ENCODE measurements at regions not wholly inside any gene's neighbourhood (a gene's known extent, or its start where the extent isn't known, plus 50 kb on each side); places are given as distances from the start of the nearest gene placed in this dataset.

DNA sequence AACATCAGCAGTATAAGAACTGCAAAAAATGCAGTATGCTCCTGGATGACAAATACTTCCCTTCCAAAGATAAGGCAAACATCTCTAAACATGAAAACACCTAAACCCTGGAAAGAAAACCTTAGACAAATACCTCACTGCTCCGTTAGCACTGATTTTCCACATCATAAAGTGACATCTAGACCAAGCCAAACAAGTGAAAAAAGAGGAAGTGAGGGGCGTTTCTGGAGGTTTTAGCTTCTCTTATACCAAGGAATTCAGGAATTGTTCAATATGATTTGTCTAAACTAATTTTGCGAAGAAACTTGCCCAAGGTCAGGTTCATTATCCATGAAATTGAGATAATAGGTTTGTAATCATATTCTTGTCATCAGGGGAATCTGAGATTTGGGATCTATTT is 279.7 kb downstream of the ADRA2A start:
- no peak for DNase-seq

DNA sequence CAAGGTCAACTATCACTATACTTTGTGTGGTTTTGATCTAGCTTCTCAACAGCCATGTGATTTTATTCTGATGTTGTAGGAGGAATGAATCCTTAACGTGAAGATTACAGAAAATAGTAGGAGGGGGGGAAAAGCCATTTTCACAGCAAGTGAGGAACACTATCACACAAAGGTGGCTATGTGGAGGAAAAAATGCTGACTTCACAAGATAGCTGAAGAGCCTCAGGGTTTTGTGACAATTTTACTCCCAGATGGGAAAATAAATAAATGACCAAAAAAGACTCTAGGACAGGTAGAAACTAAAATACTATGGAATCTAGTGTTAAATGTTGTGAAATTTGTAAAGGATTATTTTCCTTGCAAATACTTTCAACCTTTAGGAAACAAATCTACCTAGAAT is 281.0 kb downstream of the ADRA2A start:
- DNase-seq = no peak

DNA sequence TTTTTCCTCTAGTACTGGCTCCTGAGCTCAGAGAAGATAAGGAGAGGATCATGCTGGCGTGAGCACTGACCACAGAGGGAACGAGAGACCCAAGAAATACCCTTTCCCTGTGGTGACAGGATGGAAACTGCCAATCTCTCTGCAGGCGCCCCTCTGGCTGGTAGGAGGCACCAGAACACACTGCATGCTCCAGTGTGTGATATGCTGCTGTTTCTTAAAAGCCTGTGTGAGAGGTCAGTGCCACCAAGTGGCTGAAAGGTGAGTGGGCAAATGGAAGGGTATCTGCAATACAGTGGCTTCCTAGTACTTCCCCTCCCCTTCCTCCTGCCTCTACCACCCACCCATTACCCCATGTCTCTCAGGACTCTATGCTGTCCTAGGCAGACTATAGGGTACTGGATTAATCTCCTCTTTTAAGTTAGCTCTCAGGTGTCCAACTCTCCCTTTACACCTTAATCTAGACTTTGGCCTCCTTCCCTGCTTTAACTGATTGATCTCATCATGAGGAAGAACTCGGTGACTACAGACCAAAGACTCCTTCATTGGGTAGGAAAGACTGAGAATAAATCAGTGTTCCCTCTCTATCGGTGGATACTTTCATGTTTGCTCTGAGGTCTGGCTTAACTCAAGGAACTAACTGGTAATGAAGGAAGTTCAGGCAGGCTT is 283.6 kb downstream of the ADRA2A start:
- DNase-seq = no peak

- no peak for DNase-seq
Observed at GRCh38 chr10:111367531-111367930, 290.7 kb downstream of the ADRA2A start.

- no peak for DNase-seq
Observed at GRCh38 chr10:111370101-111370500, 293.3 kb downstream of the ADRA2A start.

DNA sequence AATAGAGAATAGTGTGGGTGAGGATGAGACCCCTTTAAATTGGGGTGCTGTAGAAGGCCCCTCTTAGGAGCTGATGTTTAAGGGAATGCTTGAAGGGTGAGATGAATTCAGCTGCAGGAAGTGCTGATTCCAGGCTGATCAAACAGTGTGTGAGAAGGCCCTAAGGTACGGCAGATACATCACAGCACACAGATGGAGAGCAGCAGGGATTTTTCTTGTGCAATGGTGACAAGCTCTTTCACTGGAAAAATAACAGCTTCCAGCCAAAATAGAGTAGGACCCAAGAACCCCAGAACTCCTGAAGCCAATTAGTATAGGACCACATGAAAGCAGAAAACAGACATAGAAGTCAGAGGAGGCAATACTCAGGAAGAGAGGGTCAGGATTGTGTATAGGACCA is 296.9 kb downstream of the ADRA2A start:
- DNase-seq = no peak

DNA sequence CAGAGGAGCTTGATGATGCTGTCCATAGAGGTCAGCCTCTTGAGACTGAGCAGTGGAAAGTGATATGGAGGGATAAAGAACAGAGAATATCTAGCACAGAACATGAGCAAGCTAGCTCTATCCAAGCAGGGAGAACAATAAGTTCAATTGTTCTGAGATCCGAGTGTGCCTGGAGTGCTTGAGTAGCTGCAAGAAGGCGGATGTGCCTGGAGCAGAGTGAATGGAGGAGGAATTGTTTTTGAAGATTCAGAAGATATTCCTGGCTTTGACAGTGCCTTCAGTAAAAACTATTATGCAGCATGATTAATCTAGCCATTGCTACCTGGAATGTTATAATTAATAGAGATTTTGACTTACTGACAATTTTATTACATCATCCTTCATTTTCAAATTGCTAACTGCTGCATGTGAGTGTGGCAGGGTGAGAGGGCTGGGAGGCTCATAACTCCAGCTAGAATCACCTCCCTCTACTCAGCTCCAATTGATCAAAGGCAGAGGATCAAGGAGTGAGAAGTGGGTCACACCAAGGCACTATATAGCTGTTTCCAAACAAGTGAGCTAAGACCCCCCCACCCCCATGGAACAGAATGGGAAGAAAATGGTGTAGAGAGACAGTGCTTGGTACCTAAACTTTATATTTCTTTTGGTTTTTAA is 302.8 kb downstream of the ADRA2A start:
- no peak for DNase-seq

- no peak for DNase-seq
Observed at GRCh38 chr10:111384556-111384955, 307.7 kb downstream of the ADRA2A start.

DNA sequence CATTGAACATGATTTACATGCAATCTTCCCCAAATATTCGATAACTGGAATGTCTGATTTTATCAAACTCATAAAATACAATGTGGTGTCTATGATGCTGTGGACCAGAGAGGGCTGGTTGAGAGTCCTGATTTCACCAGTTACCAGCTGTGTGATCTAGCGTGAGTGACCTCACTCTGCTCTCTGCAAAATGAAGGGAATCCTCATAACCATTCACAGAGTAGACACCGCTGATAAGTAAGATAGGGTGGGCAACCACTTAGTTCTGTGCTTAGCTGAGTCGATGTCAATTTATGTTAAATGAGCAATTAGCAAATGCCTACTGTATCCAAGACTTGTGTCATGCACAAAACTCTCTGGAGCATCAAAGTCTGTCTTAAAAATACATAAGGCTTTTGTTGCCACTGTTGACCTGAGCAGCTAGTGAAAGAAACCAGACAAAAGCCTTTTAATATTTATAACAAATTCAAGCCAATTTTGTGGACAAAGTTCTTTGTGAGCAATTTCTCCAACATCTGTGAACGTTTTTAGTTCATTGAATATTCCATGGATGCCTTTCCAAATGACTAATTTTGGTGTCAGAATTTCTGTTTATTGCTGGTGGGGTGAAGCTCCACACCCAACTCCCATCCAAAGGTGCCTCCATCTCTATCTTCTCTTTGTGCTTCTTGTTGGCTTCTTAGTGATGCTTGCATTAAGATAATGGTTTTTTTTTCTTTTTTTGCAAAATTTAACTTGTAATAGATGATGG is 314.2 kb downstream of the ADRA2A start:
- DNase-seq = no peak

GRCh38 chr10:111392159-111392558 is 315.3 kb downstream of the ADRA2A start:
- DNase-seq = no peak

DNA sequence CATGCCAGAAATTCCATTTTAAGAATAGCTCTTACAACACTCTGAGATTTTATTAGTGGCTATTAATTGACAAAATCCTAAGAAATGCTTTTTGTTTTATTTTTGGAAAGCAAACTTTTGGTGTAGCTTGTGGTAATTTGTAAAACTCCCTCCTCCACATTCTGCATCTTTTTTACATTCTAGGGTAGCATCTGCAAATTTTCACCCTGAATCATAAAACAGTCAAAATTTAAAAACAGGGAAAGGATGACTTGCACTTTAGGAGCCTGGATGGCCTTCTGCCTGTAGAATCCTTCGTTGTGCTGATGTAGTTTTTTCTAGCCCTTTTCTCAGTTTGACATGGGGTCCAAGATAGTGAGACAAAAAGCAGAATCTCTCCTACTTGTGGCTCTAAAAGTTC is 316.1 kb downstream of the ADRA2A start:
- no peak for DNase-seq

DNA sequence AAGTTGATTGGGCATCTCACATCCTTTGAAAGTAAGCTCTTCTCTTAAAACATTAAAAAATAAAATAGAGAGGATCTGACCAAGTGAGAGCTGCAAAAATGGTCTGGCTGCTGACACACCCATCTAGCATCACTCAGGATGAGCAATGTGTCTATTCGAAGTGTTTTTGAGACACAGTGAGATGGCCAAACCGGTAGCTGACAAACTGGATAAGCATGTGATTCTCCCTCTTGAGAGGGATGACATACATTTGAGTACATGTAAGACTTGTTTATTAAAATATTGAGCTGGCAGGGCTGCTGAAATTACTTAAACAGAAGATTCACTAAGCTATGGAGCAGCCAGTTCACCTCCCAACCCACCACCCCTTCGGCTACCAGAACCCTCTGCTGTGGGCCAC is 333.9 kb downstream of the ADRA2A start:
- DNase-seq = no peak

DNA sequence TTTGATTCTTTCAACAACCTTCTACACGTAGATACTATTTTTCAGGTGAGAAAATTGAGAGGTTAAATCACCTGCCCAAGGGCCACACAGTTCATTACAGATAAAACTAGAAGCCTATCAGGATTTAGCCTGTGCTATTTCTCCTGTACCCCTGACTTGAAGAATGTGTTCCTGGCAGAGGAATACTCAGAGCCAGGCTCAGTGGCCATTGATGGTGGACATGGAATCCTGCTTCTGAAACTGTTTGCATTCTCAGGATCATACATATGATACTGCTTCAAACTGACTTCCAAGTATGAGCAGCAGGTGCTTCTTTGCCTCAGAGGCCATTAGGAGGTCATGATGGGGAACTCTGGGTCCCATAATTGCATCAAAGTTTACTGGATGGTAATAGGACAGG is 348.6 kb downstream of the ADRA2A start:
- DNase-seq = no peak

GRCh38 chr10:111429288-111430028 is 352.6 kb downstream of the ADRA2A start:
- DNase-seq = no peak

- DNase-seq = no peak
Observed at GRCh38 chr10:111430070-111430469, 353.2 kb downstream of the ADRA2A start.

DNA sequence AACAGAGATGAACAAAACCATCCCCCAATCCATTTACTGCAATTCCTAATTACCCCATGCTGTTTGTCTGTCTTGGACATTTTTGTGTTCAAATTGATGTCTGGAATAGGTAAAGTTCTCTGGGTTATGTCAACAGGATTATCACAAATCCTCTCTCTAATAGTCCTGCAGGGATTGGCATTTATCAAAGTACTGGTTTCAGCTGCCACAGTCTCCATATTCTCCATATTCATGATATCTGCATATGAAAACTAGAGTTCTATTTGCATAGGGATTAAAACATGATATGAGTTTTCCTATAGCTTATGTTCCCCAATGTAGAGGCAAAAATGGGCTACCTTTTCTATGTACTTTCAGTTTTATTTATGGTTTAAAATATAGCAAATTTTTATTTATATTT is 355.8 kb downstream of the ADRA2A start:
- DNase-seq = no peak

- no peak for DNase-seq
Observed at GRCh38 chr10:111435871-111436270, 359.0 kb downstream of the ADRA2A start.

- DNase-seq = no peak
Observed at GRCh38 chr10:111439034-111439842, 362.4 kb downstream of the ADRA2A start.

- no peak for DNase-seq
Observed at GRCh38 chr10:111440501-111440900, 363.7 kb downstream of the ADRA2A start.

DNA sequence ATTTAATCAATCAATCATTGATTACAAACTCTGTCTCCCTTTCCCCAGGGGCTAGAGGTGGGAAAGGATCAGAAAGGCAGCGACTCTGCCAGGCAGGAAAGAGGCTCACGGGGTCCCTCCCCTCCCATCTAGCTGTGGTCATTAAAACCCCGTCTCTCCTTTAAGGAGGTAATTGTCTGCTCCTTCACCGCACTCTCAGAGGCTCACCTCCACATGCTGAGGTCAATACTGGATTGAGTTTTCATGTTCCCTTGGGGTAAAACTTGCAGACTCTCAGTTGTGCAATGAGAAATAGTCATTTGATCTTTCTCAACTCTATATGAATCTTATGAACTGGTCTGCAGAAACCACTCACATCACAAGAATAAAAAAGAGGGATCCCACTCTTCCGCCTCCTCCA is 368.8 kb downstream of the ADRA2A start:
- DNase-seq = no peak

DNA sequence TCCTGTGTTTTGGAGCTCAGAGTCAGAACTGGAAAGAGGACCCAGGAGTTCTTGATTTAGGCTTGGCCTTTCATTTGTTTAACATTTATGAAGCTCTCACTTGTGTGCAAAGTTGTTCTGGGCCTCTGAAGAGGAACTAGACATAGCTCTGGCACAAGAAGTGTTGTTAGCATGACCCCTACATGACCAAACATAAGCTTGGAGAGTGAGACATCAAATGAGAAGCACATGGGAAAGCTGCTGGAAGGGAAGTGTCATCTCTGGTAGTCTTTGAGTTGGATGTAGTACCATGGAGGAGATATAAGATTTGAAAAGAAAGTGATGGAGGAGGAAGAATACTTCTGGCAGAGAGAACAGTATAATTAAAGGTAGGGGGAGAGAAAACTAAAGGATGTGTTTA is 370.1 kb downstream of the ADRA2A start:
- DNase-seq = no peak

DNA sequence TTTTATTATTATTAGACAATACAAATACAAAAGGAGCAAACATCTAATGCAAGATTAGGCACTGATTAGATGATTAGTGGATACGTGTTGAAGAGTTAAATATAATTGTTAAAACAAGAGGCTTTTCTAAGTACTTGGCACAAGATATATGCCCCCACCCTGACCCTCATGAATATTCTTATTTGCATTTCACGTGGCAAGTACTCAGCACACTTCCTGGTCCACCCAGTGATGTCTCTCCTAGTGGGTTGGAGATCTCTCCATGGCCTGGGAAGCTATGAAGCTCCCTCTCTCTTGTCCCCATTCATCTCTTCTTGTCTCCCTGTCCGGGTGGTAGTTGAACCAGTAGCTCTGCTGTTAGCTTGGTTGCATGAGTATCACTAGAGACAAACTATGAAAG is 375.3 kb downstream of the ADRA2A start:
- no peak for DNase-seq

All from stimulated activated CD4-positive, alpha-beta T cell treated with anti-CD3 and anti-CD28 coated beads, Interleukin-2, amount 100 ng/mL, for 48 hours (primary cell).